ENCODE measurements at regions not wholly inside any gene's neighbourhood (a gene's known extent, or its start where the extent isn't known, plus 50 kb on each side); places are given as distances from the start of the nearest gene placed in this dataset.

DNA sequence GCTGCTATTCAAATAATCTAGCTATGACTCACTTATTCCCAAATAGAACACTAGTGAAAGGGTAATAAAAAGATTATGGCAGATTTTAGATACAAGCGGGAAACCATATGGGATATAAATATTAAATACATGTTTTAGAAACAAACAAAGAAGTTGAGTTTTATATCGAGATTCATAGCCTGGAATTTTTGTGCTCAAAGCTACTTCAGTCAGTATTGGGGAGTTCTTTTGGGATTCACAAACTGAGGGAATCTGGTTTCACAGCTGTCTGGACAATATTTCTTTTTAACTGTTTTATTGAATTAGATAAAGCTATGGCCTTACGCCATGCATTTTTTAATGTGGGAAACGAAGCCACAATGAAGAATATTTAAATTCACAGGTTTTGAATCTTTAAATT is 257.1 kb upstream of the PCDH20 start:
- Histone ChIP-seq H3K79me2 (ENCODE audit: control insufficient read depth, insufficient read depth, low read length) (no peaks in the 10 kb centered on the region), H3K9me3 (replicated peaks; ENCODE audit: control insufficient read depth, insufficient read depth, low read length) (no peaks in the 10 kb centered on the region), H3K27me3 (replicated peaks in 1 of 2; ENCODE audit: control insufficient read depth in 2 of 2, insufficient read depth in 2 of 2, low read length in 1 of 2) (no peaks in the 10 kb centered on the region), H2AFZ (ENCODE audit: control insufficient read depth, low read depth, low read length) (no peak overlapping the region), H3K27ac (ENCODE audit: control insufficient read depth, insufficient read depth) (no peak overlapping the region), H3K36me3 (ENCODE audit: control insufficient read depth in 2 of 2, insufficient read depth in 2 of 2, low read length in 1 of 2) (no peaks in the 10 kb centered on the region), H3K4me1 (ENCODE audit: control insufficient read depth, insufficient read depth, low read length) (no peaks in the 10 kb centered on the region), H3K9ac (ENCODE audit: control insufficient read depth, insufficient read depth, low read length) (no peak overlapping the region), H3K4me3 (no peak overlapping the region), H3K4me2 (ENCODE audit: control insufficient read depth, insufficient read depth) (no peak overlapping the region), H4K20me1 (ENCODE audit: control insufficient read depth, insufficient read depth) (no peaks in the 10 kb centered on the region)
- in situ Hi-C loops (cut with MboI) (no loop called here), intact Hi-C loops (cut with micrococcal nuclease; ENCODE audit: unreplicated experiment) (no loop called here)
- FAIRE-seq (no peak), DNase-seq (ENCODE audit: low read depth, low spot score) (no peak), ATAC-seq (no peak)
- SMC1A ChIA-PET (ENCODE audit: uncharacterized antibody, unreplicated experiment): no interaction called here
- no TSS peak for BruUV-seq (replicated peaks)
- RAD21 ChIA-PET (ENCODE audit: unreplicated experiment): no interaction called here
- WGBS (ENCODE audit: insufficient coverage, insufficient replicate concordance, low lambda C conversion rate, missing lambda C conversion rate): 33% methylated on average over 4 of the region's 4 CpGs
- POLR2A ChIA-PET: no interaction called here
- CTCF ChIA-PET: no interaction called here
- TF ChIP-seq IRF4 (IDR thresholded peaks at IDR 0.05; ENCODE audit: low read depth, low read length) (no peak), ESRRA (IDR thresholded peaks at IDR 0.05; ENCODE audit: low read length) (no peak), PKNOX1 (IDR thresholded peaks at IDR 0.05) (no peak), RFX5 (IDR thresholded peaks at IDR 0.05; ENCODE audit: low read depth, low read length) (no peak), PAX8 (IDR thresholded peaks at IDR 0.05) (no peak), IRF3 (IDR thresholded peaks at IDR 0.05) (no peak), ZNF687 (IDR thresholded peaks at IDR 0.05) (no peak), HCFC1 (IDR thresholded peaks at IDR 0.05; ENCODE audit: low read length) (no peak), ZBTB40 (IDR thresholded peaks at IDR 0.05; ENCODE audit: borderline replicate concordance) (no peak), MEF2A (IDR thresholded peaks at IDR 0.05; ENCODE audit: insufficient read depth, low read depth, low read length) (no peak)
- TF ChIP-seq, protein P1, sequence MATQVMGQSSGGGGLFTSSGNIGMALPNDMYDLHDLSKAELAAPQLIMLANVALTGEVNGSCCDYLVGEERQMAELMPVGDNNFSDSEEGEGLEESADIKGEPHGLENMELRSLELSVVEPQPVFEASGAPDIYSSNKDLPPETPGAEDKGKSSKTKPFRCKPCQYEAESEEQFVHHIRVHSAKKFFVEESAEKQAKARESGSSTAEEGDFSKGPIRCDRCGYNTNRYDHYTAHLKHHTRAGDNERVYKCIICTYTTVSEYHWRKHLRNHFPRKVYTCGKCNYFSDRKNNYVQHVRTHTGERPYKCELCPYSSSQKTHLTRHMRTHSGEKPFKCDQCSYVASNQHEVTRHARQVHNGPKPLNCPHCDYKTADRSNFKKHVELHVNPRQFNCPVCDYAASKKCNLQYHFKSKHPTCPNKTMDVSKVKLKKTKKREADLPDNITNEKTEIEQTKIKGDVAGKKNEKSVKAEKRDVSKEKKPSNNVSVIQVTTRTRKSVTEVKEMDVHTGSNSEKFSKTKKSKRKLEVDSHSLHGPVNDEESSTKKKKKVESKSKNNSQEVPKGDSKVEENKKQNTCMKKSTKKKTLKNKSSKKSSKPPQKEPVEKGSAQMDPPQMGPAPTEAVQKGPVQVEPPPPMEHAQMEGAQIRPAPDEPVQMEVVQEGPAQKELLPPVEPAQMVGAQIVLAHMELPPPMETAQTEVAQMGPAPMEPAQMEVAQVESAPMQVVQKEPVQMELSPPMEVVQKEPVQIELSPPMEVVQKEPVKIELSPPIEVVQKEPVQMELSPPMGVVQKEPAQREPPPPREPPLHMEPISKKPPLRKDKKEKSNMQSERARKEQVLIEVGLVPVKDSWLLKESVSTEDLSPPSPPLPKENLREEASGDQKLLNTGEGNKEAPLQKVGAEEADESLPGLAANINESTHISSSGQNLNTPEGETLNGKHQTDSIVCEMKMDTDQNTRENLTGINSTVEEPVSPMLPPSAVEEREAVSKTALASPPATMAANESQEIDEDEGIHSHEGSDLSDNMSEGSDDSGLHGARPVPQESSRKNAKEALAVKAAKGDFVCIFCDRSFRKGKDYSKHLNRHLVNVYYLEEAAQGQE (IDR thresholded peaks at IDR 0.05; ENCODE audit: low read depth, low read length): no peak
